Cardiac fibroblast (primary cell): ENCODE measurements at regions not wholly inside any gene's neighbourhood (a gene's known extent, or its start where the extent isn't known, plus 50 kb on each side); places are given as distances from the start of the nearest gene placed in this dataset.
"Not testable (repeated sequence)": the region's sequence is repeated elsewhere in the genome, so short reads cannot be mapped to it uniquely, and the experiment has no call there.

Experiments used
- DNase-seq, 2 donors: peaks; one replicate each; pipeline versions ENCODE4 v3.0.0 to v3.0.0-alpha.2; 2010; ENCODE audit warnings: low read depth in 2 of 2
- H3K4me3 ChIP-seq, 2 donors: replicated peaks in 1 of 2; 1 replicate in 1 of 2; 2 replicates in 1 of 2; pipeline ENCODE4 v1.5.1; 2011; ENCODE audit warnings: low read depth in 2 of 2, low read length in 2 of 2, mild to moderate bottlenecking in 2 of 2, moderate library complexity in 1 of 2

GRCh38 chr1:120357046-120357445 lies 57.8 kb upstream of the NBPF8 start:
- H3K4me3 ChIP-seq, result not testable (repeated sequence)
- DNase-seq, result peak; percentile 48 to 70

- not testable (repeated sequence) for H3K4me3 ChIP-seq, DNase-seq
These were observed 58.7 kb upstream of the NBPF8 start for GRCh38 chr1:120356170-120356569.

DNA sequence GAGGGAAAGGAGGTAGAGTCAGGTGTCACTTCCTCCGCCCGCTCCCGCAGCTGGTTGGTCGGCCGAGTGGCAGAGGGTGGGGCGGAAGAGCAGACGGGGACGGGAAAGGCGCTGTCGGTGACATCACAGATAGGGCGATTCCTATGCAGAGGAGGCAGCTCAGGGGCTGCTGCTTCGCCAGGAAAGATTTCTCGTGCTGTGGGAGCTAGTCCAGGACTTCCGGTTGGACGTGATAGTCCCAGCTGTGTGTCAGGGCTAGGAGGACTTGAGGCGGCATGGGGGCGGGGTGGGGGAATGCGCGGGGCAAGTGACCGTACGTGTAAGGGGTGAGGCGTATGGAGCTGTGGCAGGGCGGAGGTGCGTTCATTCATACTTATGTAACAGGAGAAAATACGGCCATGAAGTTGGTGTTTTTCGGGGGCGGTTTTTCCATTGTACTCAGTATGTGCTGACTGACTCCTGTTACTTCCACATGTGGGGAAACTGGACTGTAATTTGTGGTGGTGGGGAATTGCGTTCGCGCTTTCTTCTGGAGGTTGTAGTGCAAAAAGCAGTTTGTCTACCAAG lies 60.1 kb upstream of the NBPF8 start:
- H3K4me3 ChIP-seq, result peak overlapping the region; percentile 28 to 30
- DNase-seq, result peak; percentile 57 to 75

DNA sequence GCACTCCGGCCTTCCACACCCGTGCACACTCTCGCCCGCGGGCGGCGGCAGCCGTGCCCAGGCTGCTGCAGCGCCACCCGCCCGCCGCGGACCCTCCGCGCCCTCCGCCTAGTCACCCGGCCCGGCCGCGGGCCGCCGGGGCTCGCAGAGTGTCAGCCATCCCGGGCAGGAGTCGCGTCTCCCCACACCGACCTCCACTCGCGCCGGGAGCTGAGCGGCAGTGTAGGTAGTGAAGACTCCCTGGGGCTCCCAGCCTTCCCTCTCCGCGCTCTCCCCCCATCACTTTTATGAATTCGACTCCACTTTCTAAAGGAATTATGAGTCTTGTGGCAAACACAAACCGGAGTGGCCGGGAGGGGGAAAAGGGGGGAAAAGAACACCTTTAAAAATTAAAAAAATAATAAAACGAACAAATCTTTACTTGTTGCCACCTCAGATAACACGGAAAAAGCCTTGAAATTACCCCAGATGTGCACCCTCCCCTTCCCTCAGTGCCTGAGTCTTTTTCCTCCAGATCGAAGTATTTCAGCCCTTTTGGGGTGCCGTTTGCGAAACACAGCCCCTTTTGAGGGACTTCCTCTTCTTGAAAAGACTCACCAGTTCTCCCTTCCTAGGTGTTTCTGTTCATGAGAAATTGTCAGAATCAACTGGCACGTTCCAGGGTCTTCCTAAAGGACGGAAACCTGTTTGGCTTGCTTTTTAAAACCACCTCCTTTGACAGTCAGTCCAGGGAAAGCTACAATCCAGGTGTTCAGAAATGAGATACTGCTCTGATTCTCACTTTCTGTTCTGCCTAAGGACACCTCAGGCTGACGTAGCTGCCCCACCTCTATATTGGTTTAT lies 72.4 kb upstream of the NBPF8 start:
- DNase-seq, result not testable (repeated sequence)
- peak overlapping the region; percentile 17 to 26 for H3K4me3 ChIP-seq

- peak overlapping the region; percentile 44 to 57 for H3K4me3 ChIP-seq
- peak; percentile 38 to 45 for DNase-seq
These were observed 73.1 kb upstream of the NBPF8 start for GRCh38 chr1:120341756-120342155.

DNA sequence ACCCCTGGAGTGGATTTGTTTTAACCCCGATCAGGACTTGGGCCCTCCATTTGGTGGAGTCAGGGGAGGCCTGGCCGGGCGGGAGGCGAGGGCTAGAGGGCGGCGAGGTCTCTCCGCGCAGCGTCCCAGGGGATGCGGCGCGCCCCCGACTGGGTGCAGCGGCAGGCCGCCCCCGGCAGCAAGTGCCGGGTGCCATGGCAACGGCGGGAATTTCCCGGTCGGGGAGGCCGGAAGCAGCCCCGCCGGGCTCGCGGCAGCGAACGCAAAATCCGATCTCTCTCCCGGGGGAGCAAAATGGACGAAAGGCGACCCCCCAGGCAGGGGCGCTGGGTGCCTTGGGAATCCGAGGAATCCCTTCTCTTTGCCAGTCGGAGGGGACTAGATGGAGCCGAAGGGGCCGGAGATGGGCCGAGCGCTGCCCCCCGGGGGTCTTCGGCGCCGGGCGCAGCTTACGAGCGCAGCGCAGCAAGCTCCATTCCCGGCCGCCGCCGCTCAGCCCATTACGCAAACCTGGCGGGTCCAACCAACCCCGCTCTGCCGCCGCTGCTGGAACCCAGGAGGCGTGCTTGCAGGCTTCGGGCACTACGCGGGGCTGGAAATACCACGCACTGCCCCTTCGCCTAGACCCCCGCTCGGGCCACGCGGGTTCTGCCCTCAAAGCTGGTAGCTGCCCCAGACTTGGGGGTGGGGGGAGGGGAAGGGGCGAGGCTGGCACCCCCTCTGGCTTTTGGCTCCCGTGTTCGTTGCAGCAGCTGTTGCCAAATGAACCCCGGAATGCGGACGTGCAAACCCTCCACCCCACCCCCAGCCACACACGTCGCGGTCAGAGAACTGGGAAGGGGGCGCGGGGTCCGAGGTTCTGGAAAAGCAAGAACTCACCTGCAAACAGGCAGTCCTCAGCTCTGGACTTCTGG lies 73.7 kb upstream of the NBPF8 start:
- peak overlapping the region; percentile 44 to 57 for H3K4me3 ChIP-seq
- not testable (repeated sequence) for DNase-seq

DNA sequence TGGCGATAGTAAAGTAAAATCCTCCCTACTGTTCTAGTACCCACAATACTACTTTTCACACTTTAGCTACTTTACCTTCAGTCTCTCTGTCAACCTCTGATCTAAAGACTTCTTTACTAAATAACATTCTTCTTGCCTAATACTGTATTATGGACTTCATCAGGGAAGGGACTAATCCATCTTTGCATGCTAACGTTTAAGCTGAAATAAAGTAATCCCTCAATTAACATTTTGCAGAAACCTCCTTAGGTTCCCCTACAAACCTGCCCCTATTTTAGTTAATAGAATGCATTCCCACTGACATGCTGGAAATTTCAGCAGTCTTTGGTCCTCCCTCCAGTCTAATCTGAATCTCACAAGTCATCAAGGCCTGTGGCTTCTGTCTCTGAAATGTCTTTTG lies 99.1 kb upstream of the NBPF8 start:
- DNase-seq, H3K4me3 ChIP-seq: not testable (repeated sequence)

GRCh38 chr1:120311930-120312329 lies 102.9 kb upstream of the NBPF8 start:
- H3K4me3 ChIP-seq, DNase-seq: not testable (repeated sequence)

- not testable (repeated sequence) for DNase-seq, H3K4me3 ChIP-seq
These were observed 105.8 kb upstream of the NBPF8 start for GRCh38 chr1:120308940-120309578.

DNA sequence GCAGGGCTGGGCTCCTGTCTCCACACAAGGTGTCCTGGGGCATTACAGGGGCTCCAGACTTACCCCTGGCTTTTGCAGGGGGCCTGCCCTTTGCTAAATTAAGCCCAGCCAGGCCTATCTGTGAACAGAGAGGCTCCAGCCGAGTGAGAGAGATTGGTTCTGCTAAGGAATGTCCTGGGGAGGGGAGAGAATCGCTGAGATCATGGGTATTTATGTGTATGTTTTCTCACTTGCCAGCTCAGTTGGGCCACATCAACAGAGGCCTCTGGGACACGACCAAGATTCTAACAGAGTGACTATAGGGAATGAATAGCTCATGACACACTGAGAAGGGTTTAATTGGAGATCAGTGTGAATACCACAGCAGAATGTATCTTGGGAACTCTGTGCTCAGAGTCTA lies 109.8 kb upstream of the NBPF8 start:
- not testable (repeated sequence) for DNase-seq, H3K4me3 ChIP-seq

GRCh38 chr1:120304341-120304740 lies 110.5 kb upstream of the NBPF8 start:
- not testable (repeated sequence) for DNase-seq, H3K4me3 ChIP-seq

DNA sequence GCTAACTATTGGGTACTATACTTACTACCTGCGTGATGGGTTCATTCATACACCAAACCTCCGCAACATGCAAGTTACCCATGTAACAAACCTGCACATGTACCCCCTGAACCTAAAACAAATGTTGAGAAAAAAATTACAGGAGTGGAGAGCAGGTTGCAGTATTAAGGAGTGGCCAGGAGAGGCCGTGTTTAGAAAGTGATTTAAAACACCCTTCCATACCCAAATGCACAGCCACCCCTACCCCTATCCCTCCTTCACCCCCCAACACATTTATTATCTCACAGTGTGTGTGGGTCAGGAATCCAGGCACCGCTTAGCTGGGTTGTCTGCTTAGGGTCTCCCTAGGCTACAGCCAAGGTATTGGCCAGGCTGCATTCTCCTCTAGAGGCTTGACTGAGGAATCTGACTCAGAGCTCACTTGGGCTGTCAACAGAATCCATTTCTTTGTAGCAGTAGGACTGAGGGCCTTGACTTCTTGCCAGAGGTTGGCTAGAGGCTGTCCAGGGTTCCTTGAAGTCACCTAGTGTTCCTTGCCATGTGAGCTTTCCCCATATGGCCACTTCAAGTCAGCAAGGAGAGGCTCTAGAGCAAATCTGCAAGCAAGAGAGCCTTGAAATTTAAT lies 115.3 kb upstream of the NBPF8 start:
- H3K4me3 ChIP-seq, DNase-seq: not testable (repeated sequence)

GRCh38 chr1:120298487-120298886 lies 116.3 kb upstream of the NBPF8 start:
- not testable (repeated sequence) for H3K4me3 ChIP-seq, DNase-seq

DNA sequence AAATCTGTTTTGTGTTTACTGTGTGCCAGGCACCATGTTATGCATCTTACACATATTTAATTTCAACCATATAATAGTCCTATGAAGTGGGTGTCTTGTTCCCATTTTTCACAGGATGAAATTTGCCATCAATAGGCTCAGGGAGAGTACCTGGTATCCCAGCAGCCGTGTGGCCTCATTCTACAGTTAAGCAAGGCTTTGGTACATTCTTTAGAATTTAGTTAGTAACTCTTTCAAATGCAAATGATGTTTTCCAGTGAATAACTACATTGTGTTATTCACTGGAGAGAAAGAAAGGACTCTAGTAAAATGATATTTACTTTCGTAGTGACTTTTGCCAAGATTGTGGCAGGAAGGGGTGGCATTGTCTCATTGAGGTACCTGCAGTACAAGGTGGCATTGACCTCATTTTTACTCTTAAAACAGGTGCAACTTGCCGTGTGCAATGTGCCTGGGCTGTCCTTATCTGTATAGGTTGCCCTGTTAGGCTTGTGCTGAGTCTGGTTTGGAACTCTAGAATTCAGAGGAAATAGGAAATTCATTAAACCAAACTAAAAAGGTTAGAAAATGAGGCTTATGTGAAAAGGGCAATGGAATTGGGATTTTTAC lies 117.4 kb upstream of the NBPF8 start:
- DNase-seq, H3K4me3 ChIP-seq: not testable (repeated sequence)

DNA sequence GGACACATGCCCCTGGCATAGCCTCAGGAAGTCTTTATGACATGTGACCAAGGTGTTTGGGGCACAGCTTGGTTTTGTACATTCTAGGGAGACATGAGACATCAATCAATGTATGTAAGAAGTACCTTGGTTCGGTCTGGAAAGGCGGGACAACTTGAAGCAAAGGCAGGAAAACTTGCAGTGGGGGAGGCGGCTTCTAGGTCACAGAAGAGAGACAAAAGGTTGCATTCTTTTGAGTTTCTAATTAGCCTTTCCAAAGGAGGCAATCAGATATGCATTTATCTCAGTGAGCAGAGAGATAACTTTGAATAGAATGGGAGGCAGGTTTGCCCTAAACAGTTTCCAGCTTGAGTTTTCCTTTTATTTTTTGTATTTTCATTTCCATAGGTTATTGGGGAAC lies 113.8 kb upstream of the SEC22B start:
- H3K4me3 ChIP-seq, DNase-seq: not testable (repeated sequence)

DNA sequence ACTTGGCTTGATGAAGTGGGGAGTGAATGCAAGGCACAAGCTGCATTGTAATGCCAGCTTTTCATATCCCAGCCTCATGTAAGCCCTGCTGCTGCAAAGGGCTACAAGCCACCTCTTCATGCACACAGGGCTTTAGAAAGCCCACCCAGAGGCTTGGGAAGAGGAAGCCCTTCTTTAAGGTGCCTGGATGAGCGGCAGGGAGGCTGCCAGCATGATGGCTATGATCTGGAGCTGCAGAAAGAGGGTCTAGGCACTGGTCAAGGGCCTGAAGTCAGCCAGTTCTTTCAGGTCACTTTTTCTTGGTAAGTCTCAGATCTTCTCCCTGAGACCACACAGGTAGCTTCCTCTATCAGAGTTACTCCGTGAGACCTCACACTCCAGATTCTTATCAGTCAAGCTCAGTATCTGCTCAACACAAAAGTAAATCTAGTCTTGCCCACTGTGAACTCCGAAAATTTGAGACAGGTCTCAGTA lies 113.3 kb upstream of the SEC22B start:
- not testable (repeated sequence) for H3K4me3 ChIP-seq

More for the DNA sequence above, 113.3 kb upstream of the SEC22B start:
- DNase-seq, result not testable (repeated sequence)
